H9 (cell line): ENCODE measurements at regions not wholly inside any gene's neighbourhood (a gene's known extent, or its start where the extent isn't known, plus 50 kb on each side); places are given as distances from the start of the nearest gene placed in this dataset.

ENCODE experiments used
- DNase-seq: peaks from one replicate; pipeline ENCODE4 v3.0.0-alpha.2; 2017
- H2AFZ ChIP-seq: one replicate; pipeline ENCODE4 v1.6.1; 2013; ENCODE audit warnings: mild to moderate bottlenecking, low read length, control low read depth, moderate library complexity
- H2AK5ac ChIP-seq: 2 replicates; pipeline ENCODE4 v1.6.1; 2013; ENCODE audit warnings: low read length, control low read depth, mixed read lengths; ENCODE audit not compliant: insufficient read length
- H2BK120ac ChIP-seq: one replicate; pipeline ENCODE4 v1.6.1; 2013; ENCODE audit warnings: low read depth, mild to moderate bottlenecking, low read length, control low read depth, inconsistent platforms; ENCODE audit not compliant: poor library complexity, severe bottlenecking
- H2BK12ac ChIP-seq: 2 replicates; pipeline ENCODE4 v1.6.1; 2013; ENCODE audit warnings: low read length, control low read depth, mixed read lengths, low read depth; ENCODE audit not compliant: insufficient read length
- H2BK15ac ChIP-seq: 2 replicates; pipeline ENCODE4 v1.6.1; 2013; ENCODE audit warnings: low read depth, low read length, control low read depth
- H2BK20ac ChIP-seq: one replicate; pipeline ENCODE4 v1.6.1; 2013; ENCODE audit warnings: low read depth, mild to moderate bottlenecking, low read length, control low read depth, inconsistent platforms; ENCODE audit not compliant: poor library complexity, severe bottlenecking
- H2BK5ac ChIP-seq: 2 replicates; pipeline ENCODE4 v1.6.1; 2013; ENCODE audit warnings: low read length, control low read depth, mixed read lengths; ENCODE audit not compliant: insufficient read length
- H3K14ac ChIP-seq: 2 replicates; pipeline ENCODE4 v1.6.1; 2013; ENCODE audit warnings: low read length, control low read depth; ENCODE audit not compliant: insufficient read depth
- H3K18ac ChIP-seq: 2 replicates; pipeline ENCODE4 v1.6.1; 2013; ENCODE audit warnings: low read depth, mild to moderate bottlenecking, mixed read lengths, low read length, control low read depth; ENCODE audit not compliant: insufficient read length
- H3K23ac ChIP-seq: 2 replicates; pipeline ENCODE4 v1.6.1; 2013; ENCODE audit warnings: low read length, control low read depth, mixed read lengths, low read depth; ENCODE audit not compliant: insufficient read length
- H3K23me2 ChIP-seq: 2 replicates; pipeline ENCODE4 v1.6.1; 2013; ENCODE audit warnings: low read depth, mild to moderate bottlenecking, mixed read lengths, low read length, control low read depth; ENCODE audit not compliant: insufficient read length, poor library complexity, severe bottlenecking
- H3K27ac ChIP-seq: 2 replicates; pipeline ENCODE4 v1.5.1; 2013; ENCODE audit warnings: low read length, control low read depth, mixed read lengths, low read depth; ENCODE audit not compliant: insufficient read length
- H3K27me3 ChIP-seq: 2 replicates; pipeline ENCODE4 v1.6.1; 2013; ENCODE audit warnings: low read length, control low read depth, inconsistent platforms; ENCODE audit not compliant: insufficient read depth
- H3K4ac ChIP-seq: 2 replicates; pipeline ENCODE4 v1.6.1; 2013; ENCODE audit warnings: low read depth, mild to moderate bottlenecking, control low read depth, inconsistent platforms, low read length, moderate library complexity
- H3K4me1 ChIP-seq: 2 replicates; pipeline ENCODE4 v1.6.1; 2013; ENCODE audit warnings: low read length, control low read depth, inconsistent platforms; ENCODE audit not compliant: insufficient read depth
- H3K4me2 ChIP-seq: 2 replicates; pipeline ENCODE4 v1.6.1; 2013; ENCODE audit warnings: low read length, control low read depth, mixed read lengths; ENCODE audit not compliant: insufficient read length, insufficient read depth
- H3K56ac ChIP-seq: 2 replicates; pipeline ENCODE4 v1.6.1; 2013; ENCODE audit warnings: low read depth, mild to moderate bottlenecking, mixed read lengths, low read length, control low read depth; ENCODE audit not compliant: insufficient read length
- H3K79me1 ChIP-seq: 2 replicates; pipeline ENCODE4 v1.6.1; 2013; ENCODE audit warnings: low read depth, mild to moderate bottlenecking, moderate library complexity, low read length, control low read depth, inconsistent platforms; ENCODE audit not compliant: insufficient read depth, poor library complexity, severe bottlenecking
- H3K79me2 ChIP-seq: 2 replicates; pipeline ENCODE4 v1.6.1; 2013; ENCODE audit warnings: low read length, control low read depth, inconsistent platforms; ENCODE audit not compliant: insufficient read depth
- H3K9ac ChIP-seq: 2 replicates; pipeline ENCODE4 v1.6.1; 2013; ENCODE audit warnings: low read length, control low read depth, mixed read lengths; ENCODE audit not compliant: insufficient read length; ENCODE audit errors: extremely low read depth
- H3K9me3 ChIP-seq: one replicate; pipeline ENCODE4 v1.6.1; 2013; ENCODE audit warnings: low read depth, low read length, inconsistent platforms; ENCODE audit not compliant: control insufficient read depth
- H3T11ph ChIP-seq: one replicate; pipeline ENCODE4 v1.6.1; 2013; ENCODE audit warnings: mild to moderate bottlenecking, low read length, control low read depth, inconsistent platforms
- H4K20me1 ChIP-seq: one replicate; pipeline ENCODE4 v1.6.1; 2013; ENCODE audit not compliant: control insufficient read depth, insufficient read length, insufficient read depth
- H4K5ac ChIP-seq: 2 replicates; pipeline ENCODE4 v1.6.1; 2013; ENCODE audit warnings: low read depth, mild to moderate bottlenecking, mixed read lengths, low read length, control low read depth; ENCODE audit not compliant: insufficient read length
- H4K8ac ChIP-seq: replicated peaks from 2 replicates; pipeline ENCODE4 v1.6.1; 2013; ENCODE audit warnings: low read length, control low read depth, mixed read lengths, low read depth; ENCODE audit not compliant: insufficient read length
- H4K91ac ChIP-seq: 2 replicates; pipeline ENCODE4 v1.6.1; 2013; ENCODE audit warnings: low read depth, mild to moderate bottlenecking, moderate library complexity, mixed read lengths, low read length, control low read depth; ENCODE audit not compliant: insufficient read length
- H3K27ac Mint-ChIP-seq, 3 experiments: 2 replicates in 2 of 3; 3 replicates in 1 of 3; pipeline ENCODE4 v1.8.0; 2020 to 2021; ENCODE audit warnings: mixed read lengths in 3 of 3, mild to moderate bottlenecking in 1 of 3, moderate library complexity in 1 of 3
- H3K27me3 Mint-ChIP-seq: 2 replicates; pipeline ENCODE4 v1.8.0; 2021; ENCODE audit warnings: low read depth, mild to moderate bottlenecking, moderate library complexity, mixed read lengths
- H3K36me3 Mint-ChIP-seq, 3 experiments: 2 replicates in 2 of 3; 3 replicates in 1 of 3; pipeline ENCODE4 v1.8.0; 2020 to 2021; ENCODE audit warnings: low read depth in 3 of 3, mixed read lengths in 3 of 3; ENCODE audit not compliant: insufficient read depth in 1 of 3
- H3K4me1 Mint-ChIP-seq, 2 experiments: 2 replicates each; pipeline ENCODE4 v1.8.0; 2020; ENCODE audit warnings: mixed read lengths in 2 of 2
- H3K4me3 Mint-ChIP-seq, 2 experiments: 2 replicates in 1 of 2; 3 replicates in 1 of 2; pipeline ENCODE4 v1.8.0; 2020 to 2021; ENCODE audit warnings: mild to moderate bottlenecking in 2 of 2, mixed read lengths in 2 of 2, moderate library complexity in 1 of 2
- H3K9me3 Mint-ChIP-seq, 2 experiments: 2 replicates in 1 of 2; 3 replicates in 1 of 2; pipeline ENCODE4 v1.8.0; 2020; ENCODE audit warnings: mild to moderate bottlenecking in 2 of 2, mixed read lengths in 2 of 2, moderate library complexity in 1 of 2
- WGBS: extraction: QIAGEN DNeasy Blood & Tissue Kit; methylation state at CpG from one replicate; pipeline ENCODE4 v1.1.7; 2013; ENCODE audit warnings: missing lambda C conversion rate, low lambda C conversion rate, mixed read lengths; ENCODE audit not compliant: insufficient read length; ENCODE audit errors: extremely low coverage; 5-methylcytosine and 5-hydroxymethylcytosine counted together
- TF ChIP-seq, protein P1 (sequence below): fragments of 200-600 bp; sonication (generic); conservative IDR thresholded peaks from 3 replicates; pipeline ENCODE4 v1.8.0; 2021; ENCODE audit warnings: antibody characterized with exemption, mild to moderate bottlenecking

DNA sequence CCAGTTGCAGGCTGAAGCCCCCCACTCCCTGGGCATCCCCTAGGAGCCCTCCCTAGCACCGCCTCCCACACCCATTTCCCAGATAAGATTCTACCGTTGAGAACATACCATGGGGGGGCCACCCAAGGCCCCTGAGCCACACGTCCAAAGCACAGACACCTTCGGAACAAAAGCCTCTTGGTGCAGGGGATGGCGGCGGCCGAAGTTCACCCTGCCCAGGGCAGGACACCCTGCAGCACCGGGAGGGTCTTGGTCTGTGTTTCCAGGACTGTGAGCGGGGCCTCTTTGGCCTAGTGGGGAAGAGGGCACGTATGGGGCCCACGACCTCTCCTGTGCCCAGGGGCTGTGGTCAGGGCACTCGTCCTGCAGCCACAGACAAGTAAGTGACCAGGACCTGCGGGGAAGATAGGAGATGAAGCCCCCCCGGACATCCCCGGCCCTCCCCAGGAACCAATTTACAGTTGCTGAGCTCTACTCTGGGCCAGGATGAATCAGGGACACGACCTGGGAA is 154.3 kb upstream of the C14orf180 start:
- Histone ChIP-seq H3K27ac (no peak overlapping the region), H3K4me2 (no peak overlapping the region), H3K18ac (no peak overlapping the region), H3K23me2 (no peaks in the 10 kb centered on the region), H2AK5ac (no peak overlapping the region), H3K79me2 (no peaks in the 10 kb centered on the region), H2BK5ac (no peak overlapping the region), H3K56ac (no peak overlapping the region), H3K79me1 (no peaks in the 10 kb centered on the region), H4K91ac (no peak overlapping the region), H3K27me3 (no peaks in the 10 kb centered on the region), H3K4me1 (no peaks in the 10 kb centered on the region), H2BK15ac (no peak overlapping the region), H4K20me1 (no peaks in the 10 kb centered on the region), H3T11ph (no peak overlapping the region), H2BK120ac (no peak overlapping the region), H2AFZ (no peak overlapping the region), H3K23ac (no peak overlapping the region), H2BK12ac (no peak overlapping the region), H4K5ac (no peak overlapping the region), H3K9me3 (no peaks in the 10 kb centered on the region), H3K14ac (no peak overlapping the region; the same call in 1 of the 2 replicates), H3K9ac (no peak overlapping the region), H2BK20ac (no peak overlapping the region), H3K4ac (no peak overlapping the region), H4K8ac (no peak overlapping the region)
- Mint-ChIP-seq H3K27ac (no peak overlapping the region), H3K27me3 (no peaks in the 10 kb centered on the region), H3K9me3 (no peaks in the 10 kb centered on the region), H3K4me1 (peaks cover under 1 to 9% of the 10 kb centered on the region in 2 experiments; a peak in 3 of 4 replicates), H3K36me3 (no peaks in the 10 kb centered on the region; a peak in 1 of 7 replicates), H3K4me3 (no peak overlapping the region)
- no peak for DNase-seq
- TF ChIP-seq, protein P1, sequence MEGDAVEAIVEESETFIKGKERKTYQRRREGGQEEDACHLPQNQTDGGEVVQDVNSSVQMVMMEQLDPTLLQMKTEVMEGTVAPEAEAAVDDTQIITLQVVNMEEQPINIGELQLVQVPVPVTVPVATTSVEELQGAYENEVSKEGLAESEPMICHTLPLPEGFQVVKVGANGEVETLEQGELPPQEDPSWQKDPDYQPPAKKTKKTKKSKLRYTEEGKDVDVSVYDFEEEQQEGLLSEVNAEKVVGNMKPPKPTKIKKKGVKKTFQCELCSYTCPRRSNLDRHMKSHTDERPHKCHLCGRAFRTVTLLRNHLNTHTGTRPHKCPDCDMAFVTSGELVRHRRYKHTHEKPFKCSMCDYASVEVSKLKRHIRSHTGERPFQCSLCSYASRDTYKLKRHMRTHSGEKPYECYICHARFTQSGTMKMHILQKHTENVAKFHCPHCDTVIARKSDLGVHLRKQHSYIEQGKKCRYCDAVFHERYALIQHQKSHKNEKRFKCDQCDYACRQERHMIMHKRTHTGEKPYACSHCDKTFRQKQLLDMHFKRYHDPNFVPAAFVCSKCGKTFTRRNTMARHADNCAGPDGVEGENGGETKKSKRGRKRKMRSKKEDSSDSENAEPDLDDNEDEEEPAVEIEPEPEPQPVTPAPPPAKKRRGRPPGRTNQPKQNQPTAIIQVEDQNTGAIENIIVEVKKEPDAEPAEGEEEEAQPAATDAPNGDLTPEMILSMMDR, result no peak
- no CpG with 5 or more reads among the region's 16 CpGs for WGBS
